GM19455 (cell line): ENCODE measurements at regions not wholly inside any gene's neighbourhood (a gene's known extent, or its start where the extent isn't known, plus 50 kb on each side); places are given as distances from the start of the nearest gene placed in this dataset.
"Not testable (repeated sequence)": the region's sequence is repeated elsewhere in the genome, so short reads cannot be mapped to it uniquely, and the experiment has no call there.

Experiments used
- ATAC-seq: cut with Tn5 transposase; IDR thresholded peaks from one replicate; pipeline ENCODE4 v1.9.1; 2021; ENCODE audit not compliant: unreplicated experiment

DNA sequence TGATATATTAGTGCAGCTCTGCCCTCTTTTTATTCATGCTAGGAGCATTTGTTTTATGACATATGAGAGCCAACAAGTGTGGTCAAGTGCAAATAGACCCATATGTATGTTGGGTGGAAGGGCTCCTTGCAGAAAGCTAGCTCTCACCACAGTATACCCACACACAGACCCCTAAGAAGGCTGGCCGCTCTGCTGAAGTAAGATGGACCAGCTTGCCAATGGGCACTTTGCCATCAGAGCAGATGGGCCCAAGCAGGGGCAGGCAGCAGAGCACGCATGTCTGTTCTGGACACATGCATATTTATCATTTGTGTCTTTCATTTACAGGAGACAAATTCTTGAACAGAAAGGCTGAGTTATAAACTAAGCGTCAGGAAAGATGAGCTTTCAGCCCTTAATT lies 187.5 kb upstream of the DTNA start:
- ATAC-seq = no peak

DNA sequence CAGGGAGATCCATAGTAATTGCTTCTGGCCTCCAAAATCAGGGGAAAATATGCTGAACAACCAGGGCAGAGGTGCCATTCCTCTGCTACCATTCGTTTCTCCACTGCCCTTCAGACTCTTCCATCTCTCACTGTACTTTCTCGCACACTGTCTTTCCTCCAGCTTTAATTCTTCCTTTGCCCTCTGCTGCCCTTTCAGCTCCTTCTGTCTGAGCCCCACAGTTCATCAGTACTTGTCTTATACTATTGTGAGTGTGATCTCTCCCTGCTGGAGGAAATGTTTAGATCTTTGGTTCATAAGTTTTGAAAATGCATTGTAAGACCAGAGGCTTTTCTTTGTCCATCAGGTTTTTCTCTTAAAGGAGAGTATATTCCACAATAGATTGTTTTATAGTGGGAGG lies 184.9 kb upstream of the DTNA start:
- ATAC-seq = no peak

DNA sequence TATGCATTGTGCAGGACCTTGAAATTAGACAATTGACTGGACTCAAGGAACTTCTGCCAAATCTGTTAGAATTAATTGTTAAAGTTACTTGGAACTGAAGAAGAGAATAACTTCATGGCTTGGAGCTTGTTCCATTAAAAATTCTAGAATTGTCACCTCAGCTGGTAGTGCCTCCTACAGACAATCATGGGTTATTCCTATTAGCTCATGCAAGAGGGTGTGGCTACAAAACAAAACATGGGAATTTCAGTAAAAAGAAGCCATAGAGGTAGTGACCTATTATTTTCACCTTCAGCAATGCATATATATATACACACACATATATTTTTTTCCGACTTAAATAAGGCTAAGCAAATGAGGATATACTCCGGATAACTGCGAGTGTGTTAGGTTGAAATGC lies 181.9 kb upstream of the DTNA start:
- no peak for ATAC-seq

DNA sequence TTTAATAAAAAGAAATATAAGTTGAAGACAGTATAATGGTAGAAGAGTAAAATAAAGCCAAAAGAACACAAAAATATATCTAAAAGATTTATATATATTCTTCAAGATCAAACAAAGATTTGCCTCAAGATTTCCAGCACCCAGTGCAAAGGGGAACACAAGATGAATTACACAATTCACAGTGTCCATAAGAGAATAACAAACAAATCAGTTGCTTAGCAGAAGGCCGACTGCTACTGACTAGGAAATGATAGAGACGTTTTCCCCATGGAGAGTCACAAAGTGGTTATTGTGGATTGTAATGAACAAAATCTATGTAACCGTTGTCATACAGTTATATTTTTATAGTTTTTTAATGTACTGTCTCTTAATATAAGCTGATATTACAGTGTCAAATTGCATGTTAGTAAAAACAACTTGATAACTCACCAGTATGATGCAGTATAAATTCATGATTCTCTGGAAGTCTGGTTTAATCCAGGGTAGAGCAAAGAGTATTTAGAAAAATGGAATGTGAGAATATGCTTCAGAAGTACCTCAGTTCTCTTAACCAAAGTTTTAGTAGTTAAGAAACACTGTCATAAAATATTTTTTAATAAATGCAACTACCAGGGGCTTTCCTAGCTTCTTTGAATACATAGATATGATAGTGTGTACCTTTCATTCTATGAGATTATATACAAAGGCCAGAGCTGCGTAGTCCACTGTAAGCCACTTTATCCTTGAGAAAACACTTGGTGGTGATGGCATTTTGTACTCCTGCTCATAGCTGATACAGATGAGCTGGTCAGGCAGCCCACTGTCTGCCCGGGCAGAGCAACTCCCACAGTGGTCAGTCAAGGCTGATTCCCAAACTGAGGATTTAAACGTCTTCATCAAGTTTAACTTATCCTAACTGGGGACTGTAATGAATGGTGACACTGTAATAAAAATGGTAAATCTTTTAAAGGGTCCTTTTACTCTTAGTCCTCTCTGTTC lies 180.5 kb upstream of the DTNA start:
- ATAC-seq = no peak

DNA sequence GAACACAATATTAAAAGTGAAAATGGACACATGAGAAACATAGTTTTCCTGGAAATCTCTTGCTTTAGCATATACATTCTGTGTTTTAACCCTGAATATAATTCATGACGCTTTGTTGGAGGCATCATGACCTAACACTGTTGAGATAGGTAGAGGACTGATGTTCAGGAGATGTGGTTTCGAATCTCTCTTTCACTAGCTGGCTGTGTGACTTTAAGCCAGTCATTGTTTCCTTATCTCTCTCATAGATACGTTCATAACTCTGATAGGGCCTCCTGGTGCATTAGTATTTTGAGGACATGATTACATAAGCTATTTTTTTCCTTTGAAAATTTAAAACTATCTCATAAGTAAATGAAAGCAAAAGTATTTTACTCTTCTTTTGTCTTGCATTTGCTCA lies 179.0 kb upstream of the DTNA start:
- no peak for ATAC-seq

- not testable (repeated sequence) for ATAC-seq
These were observed 175.5 kb upstream of the DTNA start for GRCh38 chr18:34534642-34535041.

DNA sequence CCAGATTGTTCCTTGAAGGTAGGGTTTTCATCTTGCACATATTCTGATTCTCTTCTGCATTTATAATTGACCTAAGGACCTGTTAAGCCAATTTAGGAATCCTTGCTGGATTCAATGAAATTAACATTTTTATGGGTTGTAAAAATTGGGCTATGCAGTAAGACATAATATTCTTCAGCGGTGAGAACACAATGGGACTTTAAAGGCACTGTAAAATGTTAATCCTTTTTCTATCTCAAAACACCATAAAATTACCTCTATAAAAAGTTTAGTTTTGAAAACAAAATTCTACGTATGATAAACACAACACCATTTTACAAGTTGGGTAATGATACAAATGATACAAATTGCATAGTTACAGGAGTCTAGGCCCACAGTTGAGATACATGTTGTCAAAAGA lies 169.2 kb upstream of the DTNA start:
- no peak for ATAC-seq

DNA sequence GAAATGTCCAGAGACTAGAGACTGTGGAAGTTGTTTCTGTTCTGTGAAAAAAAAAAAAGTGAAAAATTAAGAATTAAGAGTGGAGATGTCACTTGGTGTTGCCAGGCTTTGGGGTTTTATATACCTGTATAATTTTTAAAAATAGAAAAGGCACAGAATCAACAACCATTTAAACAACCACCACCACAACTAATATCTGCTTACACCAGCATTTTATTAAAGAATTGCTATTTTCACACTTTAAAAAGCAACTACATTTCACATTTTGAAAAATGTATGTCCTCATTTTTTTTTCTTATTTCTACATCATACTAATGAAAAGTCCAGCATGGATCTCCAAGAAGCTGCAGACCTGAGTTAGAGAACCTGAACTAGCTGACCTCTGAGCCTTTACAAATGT lies 167.5 kb upstream of the DTNA start:
- ATAC-seq = no peak

DNA sequence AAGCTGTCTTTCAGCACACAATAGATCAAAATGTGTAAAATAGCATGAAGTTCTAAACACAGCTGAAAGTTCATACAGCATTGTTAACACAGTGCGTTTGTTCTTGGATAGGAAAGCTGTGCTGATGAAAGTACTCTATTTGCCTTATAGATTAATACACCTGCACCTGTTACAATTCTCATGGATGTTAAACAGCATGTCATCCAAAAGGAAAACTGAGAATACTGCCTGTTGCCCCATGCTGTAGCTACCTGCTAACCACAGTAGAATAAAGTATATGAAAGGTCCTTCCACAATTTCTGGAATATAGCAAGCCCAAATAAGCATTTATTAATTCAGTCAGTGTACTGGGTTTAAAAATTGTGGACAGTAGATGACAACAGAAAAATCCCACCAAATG lies 166.7 kb upstream of the DTNA start:
- no peak for ATAC-seq

- ATAC-seq = no peak
These were observed 166.2 kb upstream of the DTNA start for GRCh38 chr18:34543945-34544344.

DNA sequence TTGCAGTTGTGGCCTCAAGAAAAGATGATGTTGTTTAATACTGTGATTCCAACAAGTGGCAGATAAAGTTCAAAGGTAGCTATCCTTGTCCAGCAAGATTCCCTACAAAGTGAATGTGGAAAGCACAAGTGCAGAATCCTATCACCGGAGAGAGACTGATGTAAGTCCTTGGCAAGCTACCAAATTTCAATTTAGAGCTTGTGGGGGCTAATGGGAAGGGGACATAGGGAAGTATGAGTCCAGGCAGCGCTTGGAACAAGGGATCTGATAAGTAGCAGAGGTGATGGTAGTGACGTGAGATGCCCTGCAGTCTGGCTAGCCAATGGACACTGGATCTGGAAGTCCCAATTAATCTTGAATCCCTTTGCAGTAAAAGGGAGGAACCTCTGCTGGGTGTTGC lies 165.2 kb upstream of the DTNA start:
- ATAC-seq = no peak

DNA sequence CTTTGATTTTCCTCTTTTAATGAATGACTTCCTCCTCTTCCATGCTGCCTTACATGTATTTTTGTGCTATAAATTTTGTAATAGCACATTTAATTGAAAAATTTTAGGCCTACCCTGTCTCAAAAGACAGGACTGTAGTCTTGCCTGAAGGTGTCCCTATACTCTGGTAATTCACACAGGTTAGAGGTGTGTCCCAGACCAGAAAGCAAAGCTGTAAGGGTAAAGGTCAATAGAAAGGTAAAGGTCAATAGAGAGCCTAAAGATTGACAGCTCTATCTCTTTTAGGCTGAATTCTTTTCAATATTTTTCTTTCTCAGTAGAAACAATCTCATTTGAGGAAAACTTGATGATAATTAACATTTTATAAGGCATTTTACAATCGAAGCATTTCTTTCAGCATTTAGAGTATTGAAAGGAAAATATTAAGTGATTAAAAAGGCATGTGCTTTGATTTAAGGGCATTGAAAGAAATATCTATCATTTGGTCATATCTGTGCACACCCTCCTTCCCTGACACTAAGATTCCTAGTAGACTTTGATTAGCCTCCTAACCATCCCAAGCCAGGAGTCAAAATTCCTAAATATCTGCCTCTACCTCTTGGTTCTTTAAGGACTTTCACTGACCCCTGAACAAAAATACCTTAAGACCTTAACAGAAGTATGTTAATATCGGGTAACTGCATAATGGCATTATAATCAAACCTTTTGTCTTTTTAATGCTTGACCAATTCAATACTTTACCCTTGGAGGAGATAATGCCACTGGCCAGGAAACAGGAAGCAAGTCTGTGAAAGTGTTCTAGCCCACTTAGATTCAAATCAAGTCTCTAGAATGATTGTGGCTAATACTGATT lies 161.8 kb upstream of the DTNA start:
- no peak for ATAC-seq

- ATAC-seq = no peak
These were observed 161.2 kb upstream of the DTNA start for GRCh38 chr18:34548973-34549294.

- no peak for ATAC-seq
These were observed 160.7 kb upstream of the DTNA start for GRCh38 chr18:34549367-34549766.

GRCh38 chr18:34550156-34550555 lies 159.9 kb upstream of the DTNA start:
- no peak for ATAC-seq

- no peak for ATAC-seq
These were observed 159.2 kb upstream of the DTNA start for GRCh38 chr18:34550902-34551301.

DNA sequence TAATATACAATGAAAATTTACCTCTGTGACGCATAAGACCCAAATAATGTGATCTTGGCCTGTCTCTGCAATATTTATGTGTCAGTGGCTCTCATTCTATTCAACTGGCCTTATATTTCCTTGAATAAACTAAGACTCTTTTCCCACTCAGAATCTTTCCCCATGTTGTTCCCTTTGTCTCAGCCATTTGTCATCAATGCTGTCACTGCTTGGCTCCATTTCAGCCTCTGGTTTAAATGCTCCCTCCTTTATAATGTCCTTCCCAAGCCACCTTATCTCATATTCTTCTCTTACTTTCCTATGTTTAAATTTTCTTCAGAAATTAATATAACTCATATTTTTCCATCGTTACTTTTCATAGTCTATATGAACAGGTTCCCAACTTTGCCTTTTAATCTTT lies 158.3 kb upstream of the DTNA start:
- no peak for ATAC-seq

- ATAC-seq = no peak
These were observed 147.7 kb upstream of the DTNA start for GRCh38 chr18:34562252-34562870.

GRCh38 chr18:34567857-34568256 lies 142.2 kb upstream of the DTNA start:
- no peak for ATAC-seq

- ATAC-seq = no peak
These were observed 133.5 kb upstream of the DTNA start for GRCh38 chr18:34576622-34577021.

GRCh38 chr18:34583895-34584294 lies 126.2 kb upstream of the DTNA start:
- no peak for ATAC-seq

DNA sequence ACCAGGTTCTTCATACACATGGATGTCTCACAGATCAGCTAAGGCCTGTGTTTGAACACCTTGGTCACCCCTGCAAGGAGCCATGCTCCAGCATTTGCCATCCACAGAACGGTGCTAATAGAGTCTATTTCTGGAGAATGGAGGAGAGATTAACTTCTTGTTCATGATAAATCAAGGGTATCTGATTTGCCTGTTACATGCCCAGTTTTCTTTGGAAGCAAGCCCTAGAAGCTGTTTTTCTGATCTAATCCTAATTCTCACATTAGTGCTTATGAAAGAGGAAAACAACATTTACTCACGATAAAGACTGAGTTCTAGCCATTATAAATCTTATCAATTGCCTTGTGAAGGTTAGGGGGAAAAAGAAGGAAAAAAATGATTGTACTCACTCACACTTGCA lies 119.6 kb upstream of the DTNA start:
- ATAC-seq = no peak
